SK-N-SH treated with all-trans-retinoic acid at 6 μM for 48 hours (cell line): ENCODE measurements at regions not wholly inside any gene's neighbourhood (a gene's known extent, or its start where the extent isn't known, plus 50 kb on each side); places are given as distances from the start of the nearest gene placed in this dataset.

Experiments used
- ATAC-seq: fragments of 200-7000 bp; cut with Tn5 transposase; 3 replicates; pipeline ENCODE4 v1.9.1; 2020; ENCODE audit warnings: mild to moderate bottlenecking, moderate library complexity
- ARNTL ChIP-seq: fragments of 450-650 bp; formaldehyde crosslinking; IDR thresholded peaks from 2 replicates; pipeline ENCODE4 v1.5.0; 2020; ENCODE audit warnings: low read depth, mild to moderate bottlenecking, moderate library complexity, borderline replicate concordance
- BACH2 ChIP-seq: fragments of 250-450 bp; sonication (Bioruptor Pico); IDR thresholded peaks from 2 replicates; pipeline ENCODE4 v1.9.0; 2021; ENCODE audit warnings: mild to moderate bottlenecking, borderline replicate concordance
- CSDC2 ChIP-seq: fragments of 250-450 bp; sonication (Bioruptor Pico); IDR thresholded peaks from 2 replicates; pipeline ENCODE4 v1.5.0; 2020; ENCODE audit warnings: mild to moderate bottlenecking, moderate library complexity
- ESRRG ChIP-seq: fragments of 250-450 bp; sonication (Bioruptor Pico); IDR thresholded peaks from 2 replicates; pipeline ENCODE4 v1.6.1; 2021; ENCODE audit warnings: mild to moderate bottlenecking
- GLIS3 ChIP-seq: fragments of 250-450 bp; sonication (Bioruptor Pico); IDR thresholded peaks from 2 replicates; pipeline ENCODE4 v1.5.0; 2020; ENCODE audit warnings: mild to moderate bottlenecking, moderate library complexity
- ISL1 ChIP-seq: fragments of 250-450 bp; sonication (Bioruptor Pico); IDR thresholded peaks from 2 replicates; pipeline ENCODE4 v2.1.2; 2022; ENCODE audit warnings: mild to moderate bottlenecking, moderate library complexity
- POU6F1 ChIP-seq: fragments of 250-450 bp; sonication (Bioruptor Pico); IDR thresholded peaks from 2 replicates; pipeline ENCODE4 v1.8.0; 2021; ENCODE audit warnings: low read depth, mild to moderate bottlenecking, moderate library complexity, borderline replicate concordance
- PPARA ChIP-seq: fragments of 250-450 bp; sonication (Bioruptor Pico); IDR thresholded peaks from 2 replicates; pipeline ENCODE4 v1.5.0; 2020; ENCODE audit warnings: mild to moderate bottlenecking, borderline replicate concordance
- TCF4 ChIP-seq: fragments of 250-450 bp; sonication (Bioruptor Pico); IDR thresholded peaks from 2 replicates; pipeline ENCODE4 v1.8.0; 2021; ENCODE audit warnings: mild to moderate bottlenecking, moderate library complexity, borderline replicate concordance
- TOX ChIP-seq: fragments of 250-450 bp; sonication (Bioruptor Pico); IDR thresholded peaks from 2 replicates; pipeline ENCODE4 v1.8.0; 2021; ENCODE audit warnings: mild to moderate bottlenecking, moderate library complexity, borderline replicate concordance
- ZFP3 ChIP-seq: fragments of 250-450 bp; sonication (Bioruptor Pico); IDR thresholded peaks from 2 replicates; pipeline ENCODE4 v1.5.0; 2020; ENCODE audit warnings: mild to moderate bottlenecking, moderate library complexity
- ZNF565 ChIP-seq: fragments of 450-650 bp; formaldehyde crosslinking; conservative IDR thresholded peaks from 2 replicates; pipeline ENCODE4 v1.5.0; 2020; ENCODE audit warnings: low read depth, mild to moderate bottlenecking, moderate library complexity
- ZNF8 ChIP-seq: fragments of 450-650 bp; formaldehyde crosslinking; IDR thresholded peaks from 2 replicates; pipeline ENCODE4 v1.5.0; 2020; ENCODE audit warnings: mild to moderate bottlenecking, moderate library complexity
- TF ChIP-seq, protein P1 (sequence below): fragments of 250-450 bp; sonication (Bioruptor Pico); IDR thresholded peaks from 2 replicates; pipeline ENCODE4 v1.5.1; 2020; ENCODE audit warnings: low read depth, mild to moderate bottlenecking, moderate library complexity
- TF ChIP-seq, protein P2 (sequence below): fragments of 250-450 bp; sonication (Bioruptor Pico); IDR thresholded peaks from 2 replicates; pipeline ENCODE4 v1.5.1; 2021; ENCODE audit warnings: mild to moderate bottlenecking, moderate library complexity
- TF ChIP-seq, protein P3 (sequence below): fragments of 250-450 bp; sonication (Bioruptor Pico); IDR thresholded peaks from 2 replicates; pipeline ENCODE4 v1.8.0; 2020; ENCODE audit warnings: mild to moderate bottlenecking, moderate library complexity, borderline replicate concordance
- TF ChIP-seq, protein P4 (sequence below): fragments of 250-450 bp; sonication (Bioruptor Pico); IDR thresholded peaks from 2 replicates; pipeline ENCODE4 v1.5.0; 2020; ENCODE audit warnings: mild to moderate bottlenecking, moderate library complexity

DNA sequence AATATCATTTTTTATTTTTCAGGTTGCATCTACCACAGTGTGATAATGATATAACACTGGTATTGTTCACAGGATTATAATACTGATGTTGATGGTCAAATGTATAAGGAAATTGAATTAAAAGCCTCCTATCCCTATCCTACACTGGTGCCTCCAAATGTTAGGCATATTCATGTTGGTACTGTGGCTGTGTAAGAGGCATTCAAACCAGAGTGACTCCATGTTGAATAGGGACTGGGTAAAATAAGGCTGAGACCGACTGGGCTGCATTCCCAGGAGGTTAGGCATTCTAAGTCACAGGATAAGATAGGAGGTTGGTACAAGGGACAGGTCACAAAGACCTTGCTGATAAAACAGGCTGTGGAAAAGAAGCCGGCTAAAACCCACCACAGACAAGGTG is 68.9 kb upstream of the RNU6-1 start:
- TF ChIP-seq, protein P1, sequence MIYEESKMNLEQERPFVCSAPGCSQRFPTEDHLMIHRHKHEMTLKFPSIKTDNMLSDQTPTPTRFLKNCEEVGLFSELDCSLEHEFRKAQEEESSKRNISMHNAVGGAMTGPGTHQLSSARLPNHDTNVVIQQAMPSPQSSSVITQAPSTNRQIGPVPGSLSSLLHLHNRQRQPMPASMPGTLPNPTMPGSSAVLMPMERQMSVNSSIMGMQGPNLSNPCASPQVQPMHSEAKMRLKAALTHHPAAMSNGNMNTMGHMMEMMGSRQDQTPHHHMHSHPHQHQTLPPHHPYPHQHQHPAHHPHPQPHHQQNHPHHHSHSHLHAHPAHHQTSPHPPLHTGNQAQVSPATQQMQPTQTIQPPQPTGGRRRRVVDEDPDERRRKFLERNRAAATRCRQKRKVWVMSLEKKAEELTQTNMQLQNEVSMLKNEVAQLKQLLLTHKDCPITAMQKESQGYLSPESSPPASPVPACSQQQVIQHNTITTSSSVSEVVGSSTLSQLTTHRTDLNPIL (CRISPR knock-in tag), result no peak
- TF ChIP-seq TCF4 (no peak), POU6F1 (CRISPR knock-in tag) (no peak), ZNF565 (CRISPR knock-in tag) (no peak), ZFP3 (CRISPR knock-in tag) (no peak), ISL1 (no peak), BACH2 (CRISPR knock-in tag) (no peak), ZNF8 (CRISPR knock-in tag) (no peak), GLIS3 (CRISPR knock-in tag) (no peak), ARNTL (CRISPR knock-in tag) (no peak), CSDC2 (CRISPR knock-in tag) (no peak), TOX (CRISPR knock-in tag) (no peak), PPARA (CRISPR knock-in tag) (no peak)
- TF ChIP-seq, protein P2, sequence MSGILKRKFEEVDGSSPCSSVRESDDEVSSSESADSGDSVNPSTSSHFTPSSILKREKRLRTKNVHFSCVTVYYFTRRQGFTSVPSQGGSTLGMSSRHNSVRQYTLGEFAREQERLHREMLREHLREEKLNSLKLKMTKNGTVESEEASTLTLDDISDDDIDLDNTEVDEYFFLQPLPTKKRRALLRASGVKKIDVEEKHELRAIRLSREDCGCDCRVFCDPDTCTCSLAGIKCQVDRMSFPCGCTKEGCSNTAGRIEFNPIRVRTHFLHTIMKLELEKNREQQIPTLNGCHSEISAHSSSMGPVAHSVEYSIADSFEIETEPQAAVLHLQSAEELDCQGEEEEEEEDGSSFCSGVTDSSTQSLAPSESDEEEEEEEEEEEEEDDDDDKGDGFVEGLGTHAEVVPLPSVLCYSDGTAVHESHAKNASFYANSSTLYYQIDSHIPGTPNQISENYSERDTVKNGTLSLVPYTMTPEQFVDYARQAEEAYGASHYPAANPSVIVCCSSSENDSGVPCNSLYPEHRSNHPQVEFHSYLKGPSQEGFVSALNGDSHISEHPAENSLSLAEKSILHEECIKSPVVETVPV (CRISPR knock-in tag), result no peak
- TF ChIP-seq, protein P3, sequence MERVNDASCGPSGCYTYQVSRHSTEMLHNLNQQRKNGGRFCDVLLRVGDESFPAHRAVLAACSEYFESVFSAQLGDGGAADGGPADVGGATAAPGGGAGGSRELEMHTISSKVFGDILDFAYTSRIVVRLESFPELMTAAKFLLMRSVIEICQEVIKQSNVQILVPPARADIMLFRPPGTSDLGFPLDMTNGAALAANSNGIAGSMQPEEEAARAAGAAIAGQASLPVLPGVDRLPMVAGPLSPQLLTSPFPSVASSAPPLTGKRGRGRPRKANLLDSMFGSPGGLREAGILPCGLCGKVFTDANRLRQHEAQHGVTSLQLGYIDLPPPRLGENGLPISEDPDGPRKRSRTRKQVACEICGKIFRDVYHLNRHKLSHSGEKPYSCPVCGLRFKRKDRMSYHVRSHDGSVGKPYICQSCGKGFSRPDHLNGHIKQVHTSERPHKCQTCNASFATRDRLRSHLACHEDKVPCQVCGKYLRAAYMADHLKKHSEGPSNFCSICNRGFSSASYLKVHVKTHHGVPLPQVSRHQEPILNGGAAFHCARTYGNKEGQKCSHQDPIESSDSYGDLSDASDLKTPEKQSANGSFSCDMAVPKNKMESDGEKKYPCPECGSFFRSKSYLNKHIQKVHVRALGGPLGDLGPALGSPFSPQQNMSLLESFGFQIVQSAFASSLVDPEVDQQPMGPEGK, result no peak
- TF ChIP-seq, protein P4, sequence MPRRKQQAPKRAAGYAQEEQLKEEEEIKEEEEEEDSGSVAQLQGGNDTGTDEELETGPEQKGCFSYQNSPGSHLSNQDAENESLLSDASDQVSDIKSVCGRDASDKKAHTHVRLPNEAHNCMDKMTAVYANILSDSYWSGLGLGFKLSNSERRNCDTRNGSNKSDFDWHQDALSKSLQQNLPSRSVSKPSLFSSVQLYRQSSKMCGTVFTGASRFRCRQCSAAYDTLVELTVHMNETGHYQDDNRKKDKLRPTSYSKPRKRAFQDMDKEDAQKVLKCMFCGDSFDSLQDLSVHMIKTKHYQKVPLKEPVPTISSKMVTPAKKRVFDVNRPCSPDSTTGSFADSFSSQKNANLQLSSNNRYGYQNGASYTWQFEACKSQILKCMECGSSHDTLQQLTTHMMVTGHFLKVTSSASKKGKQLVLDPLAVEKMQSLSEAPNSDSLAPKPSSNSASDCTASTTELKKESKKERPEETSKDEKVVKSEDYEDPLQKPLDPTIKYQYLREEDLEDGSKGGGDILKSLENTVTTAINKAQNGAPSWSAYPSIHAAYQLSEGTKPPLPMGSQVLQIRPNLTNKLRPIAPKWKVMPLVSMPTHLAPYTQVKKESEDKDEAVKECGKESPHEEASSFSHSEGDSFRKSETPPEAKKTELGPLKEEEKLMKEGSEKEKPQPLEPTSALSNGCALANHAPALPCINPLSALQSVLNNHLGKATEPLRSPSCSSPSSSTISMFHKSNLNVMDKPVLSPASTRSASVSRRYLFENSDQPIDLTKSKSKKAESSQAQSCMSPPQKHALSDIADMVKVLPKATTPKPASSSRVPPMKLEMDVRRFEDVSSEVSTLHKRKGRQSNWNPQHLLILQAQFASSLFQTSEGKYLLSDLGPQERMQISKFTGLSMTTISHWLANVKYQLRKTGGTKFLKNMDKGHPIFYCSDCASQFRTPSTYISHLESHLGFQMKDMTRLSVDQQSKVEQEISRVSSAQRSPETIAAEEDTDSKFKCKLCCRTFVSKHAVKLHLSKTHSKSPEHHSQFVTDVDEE (CRISPR knock-in tag), result no peak
- no peak for ATAC-seq

- TF ChIP-seq, protein P4 (CRISPR knock-in tag), result no peak
- TF ChIP-seq, protein P1 (CRISPR knock-in tag), result no peak
- no peak for TF ChIP-seq BACH2 (CRISPR knock-in tag)
- TF ChIP-seq GLIS3 (CRISPR knock-in tag), result no peak
- no peak for TF ChIP-seq ZFP3 (CRISPR knock-in tag)
- TF ChIP-seq POU6F1 (CRISPR knock-in tag), result no peak
- TF ChIP-seq ISL1, result no peak
- TF ChIP-seq ESRRG (CRISPR knock-in tag), result no peak
- TF ChIP-seq ZNF565 (CRISPR knock-in tag), result no peak
- TF ChIP-seq, protein P2 (CRISPR knock-in tag), result no peak
- TF ChIP-seq PPARA (CRISPR knock-in tag), result no peak
- no peak for ATAC-seq
These were observed 71.9 kb upstream of the RNU6-1 start for GRCh38 chr15:67911727-67912126.
